SJSA1 (cell line): ENCODE measurements at regions not wholly inside any gene's neighbourhood (a gene's known extent, or its start where the extent isn't known, plus 50 kb on each side); places are given as distances from the start of the nearest gene placed in this dataset.
"Not testable (repeated sequence)": the region's sequence is repeated elsewhere in the genome, so short reads cannot be mapped to it uniquely, and the experiment has no call there.

Source experiments
- DNase-seq, 2 experiments: peaks; one replicate each; pipeline ENCODE4 v3.0.0-alpha.2; 2015 to 2020; ENCODE audit warnings: low spot score in 2 of 2, low read depth in 1 of 2
- H3K27ac ChIP-seq: fragments of 250-450 bp; sonication (Bioruptor Pico); 2 replicates; pipeline ENCODE4 v1.5.1; 2020; ENCODE audit warnings: mild to moderate bottlenecking, moderate library complexity
- H3K27me3 ChIP-seq: fragments of 250-450 bp; sonication (Bioruptor Pico); replicated peaks from 2 replicates; pipeline ENCODE4 v1.5.1; 2020; ENCODE audit warnings: mild to moderate bottlenecking, moderate library complexity
- H3K36me3 ChIP-seq: fragments of 250-450 bp; sonication (Bioruptor Pico); 2 replicates; pipeline ENCODE4 v1.5.1; 2020; ENCODE audit warnings: mild to moderate bottlenecking
- H3K4me1 ChIP-seq: fragments of 250-450 bp; sonication (Bioruptor Pico); replicated peaks from 2 replicates; pipeline ENCODE4 v1.6.1; 2021; ENCODE audit warnings: mild to moderate bottlenecking
- H3K4me3 ChIP-seq: fragments of 250-450 bp; sonication (Bioruptor Pico); 2 replicates; pipeline ENCODE4 v1.5.1; 2020; ENCODE audit warnings: mild to moderate bottlenecking
- H3K9me3 ChIP-seq: fragments of 250-450 bp; sonication (Bioruptor Pico); replicated peaks from 2 replicates; pipeline ENCODE4 v1.5.1; 2020; ENCODE audit warnings: mild to moderate bottlenecking

DNA sequence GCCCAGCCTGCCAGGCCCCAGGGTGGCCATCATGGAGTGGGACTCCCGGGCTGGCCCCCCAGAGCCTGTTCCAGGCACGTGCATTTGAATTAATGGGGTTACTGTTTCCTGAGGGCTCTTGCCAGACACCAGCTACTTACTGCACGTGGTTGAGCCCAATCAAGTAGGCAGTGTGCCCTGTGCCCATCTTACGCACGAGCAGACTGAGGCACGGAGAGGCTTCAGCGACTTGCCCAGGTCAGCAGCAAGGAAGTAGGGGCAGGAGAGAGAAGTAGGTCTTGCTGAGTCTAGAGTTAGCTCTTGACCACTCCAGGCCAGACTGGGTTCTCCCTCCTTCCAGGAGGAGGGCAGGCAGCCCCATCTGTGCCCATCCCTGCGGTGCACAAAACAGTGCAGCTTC lies 67.7 kb downstream of the DIO3 start:
- H3K27ac ChIP-seq, result no peak overlapping the region
- no peak for DNase-seq
- H3K4me1 ChIP-seq, result no peaks in the 10 kb centered on the region
- no peak overlapping the region for H3K4me3 ChIP-seq
- H3K36me3 ChIP-seq, result no peaks in the 10 kb centered on the region
- 0 out of 2 replicates have a peak, but pooled peaks cover 6% of the 10 kb centered on the region for H3K27me3 ChIP-seq
- no peaks in the 10 kb centered on the region for H3K9me3 ChIP-seq

DNA sequence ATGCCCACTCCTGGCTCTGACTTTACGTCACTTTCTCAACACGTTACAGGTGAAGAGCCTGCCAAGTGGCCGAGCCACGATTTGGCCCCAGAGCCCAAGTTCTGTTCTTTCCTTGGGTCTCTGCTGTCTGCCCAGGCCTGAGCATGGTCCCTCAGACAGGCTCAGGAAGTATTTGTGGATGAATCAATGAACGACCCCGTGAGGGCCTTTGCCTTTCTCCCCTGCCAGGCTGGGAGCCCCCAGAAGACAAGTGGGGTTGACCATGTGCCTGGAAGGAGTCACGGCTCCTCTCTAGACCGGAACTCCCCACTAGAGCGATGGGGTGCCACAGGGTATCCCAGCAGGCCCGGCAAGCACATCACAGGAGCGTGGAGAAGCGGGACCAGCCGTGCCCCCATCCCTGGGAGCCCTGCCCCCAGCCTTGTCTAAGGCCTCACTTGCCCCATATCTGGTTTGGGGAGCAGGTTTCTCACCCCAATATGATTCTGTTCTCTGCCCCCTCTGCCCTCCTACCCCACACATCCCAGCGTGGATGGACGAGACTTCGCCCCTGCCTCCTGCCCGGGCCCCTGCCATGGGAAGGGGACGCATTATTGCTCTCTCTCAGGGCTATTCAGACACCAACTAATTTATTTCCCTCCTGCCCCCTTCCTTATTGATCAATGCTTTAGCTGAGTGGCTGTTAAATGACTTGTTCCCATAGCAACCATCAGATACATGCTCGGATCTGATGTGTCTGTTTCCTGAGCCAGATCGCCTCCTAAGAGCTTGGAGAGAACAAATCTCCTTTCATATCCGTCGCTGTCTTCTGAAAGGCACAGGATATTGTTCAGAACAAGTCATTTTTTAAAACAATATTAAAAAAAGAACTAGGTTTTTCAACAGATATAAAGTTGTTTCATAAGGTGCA lies 69.0 kb downstream of the DIO3 start:
- no peak overlapping the region for H3K27ac ChIP-seq
- no peak for DNase-seq
- no peaks in the 10 kb centered on the region for H3K4me1 ChIP-seq

DNA sequence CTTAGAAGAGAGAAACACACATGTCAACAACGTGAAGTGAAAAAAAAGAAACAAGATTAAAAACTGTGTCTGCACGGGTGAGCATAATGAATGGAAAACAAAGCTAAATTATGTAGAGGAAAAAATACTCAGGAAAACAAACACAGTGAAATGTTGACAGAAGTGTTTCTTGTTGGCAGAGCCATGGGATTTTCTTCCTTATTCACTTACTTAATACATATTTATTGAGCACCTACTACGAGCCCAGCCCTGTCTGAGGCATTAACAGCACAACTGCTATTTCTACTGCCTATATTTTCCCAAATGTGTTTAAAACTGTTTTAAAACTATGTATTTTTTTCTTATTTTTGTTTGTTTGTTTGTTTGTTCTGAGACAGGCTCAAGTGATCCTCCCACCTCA lies 69.9 kb downstream of the DIO3 start:
- Histone ChIP-seq H3K27ac (no peak overlapping the region), H3K36me3 (no peaks in the 10 kb centered on the region), H3K9me3 (no peaks in the 10 kb centered on the region), H3K27me3 (0 out of 2 replicates have a peak, but pooled peaks cover 6% of the 10 kb centered on the region), H3K4me1 (no peaks in the 10 kb centered on the region), H3K4me3 (no peak overlapping the region)
- no peak for DNase-seq

More for the DNA sequence above, 69.0 kb downstream of the DIO3 start:
- Histone ChIP-seq H3K27me3 (0 out of 2 replicates have a peak, but pooled peaks cover 6% of the 10 kb centered on the region), H3K36me3 (no peaks in the 10 kb centered on the region), H3K4me3 (no peak overlapping the region), H3K9me3 (no peaks in the 10 kb centered on the region)

DNA sequence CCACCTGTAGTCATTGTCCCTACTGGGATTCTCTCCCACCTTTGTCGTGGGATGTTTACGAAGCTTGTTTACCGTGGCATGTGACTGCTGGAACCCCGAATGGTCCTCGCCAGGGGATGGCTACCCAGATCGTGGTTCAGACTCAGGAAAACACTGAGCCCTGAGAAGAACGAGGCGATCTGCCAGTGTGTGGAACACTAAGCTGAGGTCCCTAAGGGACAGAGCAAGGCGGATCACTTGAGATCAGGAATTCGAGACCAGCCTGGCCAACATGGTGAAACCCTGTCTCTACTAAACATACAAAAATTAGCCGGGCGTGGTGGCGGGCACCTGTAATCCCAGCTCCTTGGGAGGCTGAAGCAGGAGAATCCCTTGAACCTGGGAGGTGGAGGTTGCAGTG lies 70.7 kb downstream of the DIO3 start:
- not testable (repeated sequence) for H3K27ac ChIP-seq, H3K9me3 ChIP-seq

DNA sequence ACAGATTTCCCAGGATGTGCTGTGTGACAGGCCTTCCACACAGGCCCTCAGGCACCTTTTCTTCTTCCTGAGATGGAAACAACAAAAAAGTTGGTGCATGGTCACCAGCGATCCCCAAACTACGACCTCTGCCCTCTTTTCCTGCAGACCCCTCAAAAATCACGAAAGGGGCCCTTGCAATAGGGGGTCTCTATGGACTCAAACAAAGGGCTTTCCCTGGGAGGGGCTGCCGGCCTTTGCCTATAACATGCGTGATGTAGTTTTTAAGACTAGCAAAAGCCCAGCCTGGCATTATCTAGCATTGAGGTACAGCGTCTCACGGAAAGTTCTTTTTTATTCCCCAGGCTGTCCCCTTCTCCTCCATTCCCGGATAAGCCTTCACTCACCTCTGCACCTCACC lies 71.2 kb downstream of the DIO3 start:
- DNase-seq, result no peak
- Histone ChIP-seq H3K36me3 (no peaks in the 10 kb centered on the region), H3K27ac (no peak overlapping the region), H3K9me3 (no peaks in the 10 kb centered on the region), H3K4me1 (no peaks in the 10 kb centered on the region), H3K27me3 (0 out of 2 replicates have a peak, but pooled peaks cover 6% of the 10 kb centered on the region), H3K4me3 (no peak overlapping the region)

More for the DNA sequence above, 70.7 kb downstream of the DIO3 start:
- H3K36me3 ChIP-seq, H3K4me3 ChIP-seq, H3K4me1 ChIP-seq, DNase-seq, H3K27me3 ChIP-seq: not testable (repeated sequence)

DNA sequence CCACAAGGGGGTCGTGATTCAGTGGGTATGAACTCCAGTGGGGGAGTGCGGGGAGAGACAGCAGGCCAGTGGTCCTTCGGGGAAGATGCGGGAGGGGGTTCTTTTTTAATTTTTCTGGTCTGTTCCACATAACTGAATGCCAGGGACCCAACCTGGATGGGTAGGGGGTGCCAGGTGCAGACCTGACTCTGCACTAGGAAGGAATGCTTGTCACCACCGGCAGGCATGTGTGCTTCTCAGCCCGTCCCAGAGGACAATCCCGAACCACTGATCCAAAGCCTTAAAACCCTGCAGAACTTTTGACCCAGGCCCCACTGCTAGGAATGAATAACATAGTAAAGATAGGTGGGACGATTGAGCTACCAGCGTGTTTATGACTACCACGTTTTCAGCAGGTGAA lies 72.0 kb downstream of the DIO3 start:
- Histone ChIP-seq H3K27ac (no peak overlapping the region), H3K9me3 (no peaks in the 10 kb centered on the region), H3K4me1 (no peaks in the 10 kb centered on the region), H3K27me3 (0 out of 2 replicates have a peak, but pooled peaks cover 6% of the 10 kb centered on the region), H3K4me3 (no peak overlapping the region), H3K36me3 (no peaks in the 10 kb centered on the region)
- no peak for DNase-seq

DNA sequence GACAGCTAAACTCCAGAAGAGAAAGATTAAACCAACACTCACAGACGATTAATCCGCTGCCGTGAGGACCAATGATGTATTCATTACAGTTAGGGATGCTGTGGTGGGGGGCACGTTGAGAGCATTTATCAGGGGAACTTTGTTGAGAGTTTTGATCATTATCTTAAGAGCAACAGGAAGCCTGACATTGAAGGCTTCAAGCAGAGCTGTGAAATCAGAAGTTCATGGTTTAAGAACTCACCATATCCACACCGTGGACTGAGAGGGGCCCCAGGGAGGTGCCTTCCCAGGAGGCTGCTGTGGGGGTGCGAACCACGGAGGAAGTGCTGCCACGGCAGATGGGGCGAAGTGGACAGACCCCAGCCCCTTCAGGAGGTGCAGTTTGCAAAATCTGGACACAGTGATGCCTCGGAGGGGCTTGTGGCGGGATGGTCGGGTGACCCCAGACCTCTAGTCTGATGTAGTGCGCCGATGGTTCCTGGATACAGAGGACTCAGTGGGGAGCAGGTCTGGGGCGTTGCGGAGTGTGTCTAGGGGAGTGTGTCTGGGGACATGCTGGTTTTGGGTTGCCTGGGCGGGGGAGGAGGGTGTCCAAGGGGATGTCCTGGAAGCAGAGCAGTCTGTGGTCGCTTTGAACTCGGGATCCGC lies 73.0 kb downstream of the DIO3 start:
- 0 out of 2 replicates have a peak, but pooled peaks cover 6% of the 10 kb centered on the region for H3K27me3 ChIP-seq
- no peaks in the 10 kb centered on the region for H3K9me3 ChIP-seq
- no peaks in the 10 kb centered on the region for H3K36me3 ChIP-seq
- no peak overlapping the region for H3K27ac ChIP-seq
- no peak overlapping the region for H3K4me3 ChIP-seq
- no peak for DNase-seq
- no peaks in the 10 kb centered on the region for H3K4me1 ChIP-seq

DNA sequence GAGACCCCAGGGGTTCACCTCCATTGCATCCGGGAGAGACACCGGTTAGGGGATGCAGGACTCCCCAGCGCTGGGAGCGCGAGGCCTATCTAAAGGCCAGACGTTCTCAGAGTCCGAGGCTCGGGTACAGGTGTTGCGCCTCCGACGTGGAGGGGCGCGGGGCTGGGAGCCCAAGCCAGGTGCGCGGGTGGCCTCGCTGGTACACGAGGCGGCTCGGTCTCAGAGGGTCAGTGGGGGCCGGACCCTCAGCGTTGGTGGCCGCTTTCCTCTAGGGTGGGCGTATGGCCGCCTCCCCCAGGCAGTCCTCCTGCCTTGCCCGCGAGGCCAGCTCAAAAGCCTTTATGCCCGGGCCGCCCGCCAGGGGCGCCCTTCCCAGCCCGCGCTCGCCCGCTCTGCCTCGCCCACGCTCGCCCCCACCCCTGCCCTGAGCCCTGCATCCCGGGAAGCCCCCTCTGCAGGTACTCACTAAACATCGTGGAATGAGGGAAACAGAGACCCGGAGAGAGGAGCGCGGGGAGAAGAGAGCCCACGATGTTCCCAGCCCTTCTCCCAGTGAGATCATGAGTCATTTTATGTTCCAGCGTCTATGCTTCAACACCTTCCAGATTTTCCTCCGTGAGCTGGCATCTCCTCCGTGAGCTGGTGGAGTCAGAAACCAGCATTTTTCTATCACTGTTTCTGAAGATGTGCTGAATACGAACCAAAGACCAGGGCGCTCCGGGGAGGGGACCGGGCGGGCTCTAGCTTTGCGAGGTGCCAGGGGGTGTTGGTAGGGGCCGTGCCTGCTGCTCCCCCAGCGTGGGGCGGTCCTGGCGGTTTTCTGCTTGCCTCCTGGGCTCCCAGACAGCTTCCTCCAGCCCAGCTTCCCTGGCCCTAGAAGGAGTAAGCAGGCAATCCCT lies 73.8 kb downstream of the DIO3 start:
- DNase-seq, result no peak
- no peaks in the 10 kb centered on the region for H3K4me1 ChIP-seq
- H3K4me3 ChIP-seq, result no peak overlapping the region
- H3K9me3 ChIP-seq, result no peaks in the 10 kb centered on the region
- H3K27me3 ChIP-seq, result peaks cover 6% of the 10 kb centered on the region; the same call in 1 of the 2 replicates
- no peaks in the 10 kb centered on the region for H3K36me3 ChIP-seq
- H3K27ac ChIP-seq, result no peak overlapping the region

DNA sequence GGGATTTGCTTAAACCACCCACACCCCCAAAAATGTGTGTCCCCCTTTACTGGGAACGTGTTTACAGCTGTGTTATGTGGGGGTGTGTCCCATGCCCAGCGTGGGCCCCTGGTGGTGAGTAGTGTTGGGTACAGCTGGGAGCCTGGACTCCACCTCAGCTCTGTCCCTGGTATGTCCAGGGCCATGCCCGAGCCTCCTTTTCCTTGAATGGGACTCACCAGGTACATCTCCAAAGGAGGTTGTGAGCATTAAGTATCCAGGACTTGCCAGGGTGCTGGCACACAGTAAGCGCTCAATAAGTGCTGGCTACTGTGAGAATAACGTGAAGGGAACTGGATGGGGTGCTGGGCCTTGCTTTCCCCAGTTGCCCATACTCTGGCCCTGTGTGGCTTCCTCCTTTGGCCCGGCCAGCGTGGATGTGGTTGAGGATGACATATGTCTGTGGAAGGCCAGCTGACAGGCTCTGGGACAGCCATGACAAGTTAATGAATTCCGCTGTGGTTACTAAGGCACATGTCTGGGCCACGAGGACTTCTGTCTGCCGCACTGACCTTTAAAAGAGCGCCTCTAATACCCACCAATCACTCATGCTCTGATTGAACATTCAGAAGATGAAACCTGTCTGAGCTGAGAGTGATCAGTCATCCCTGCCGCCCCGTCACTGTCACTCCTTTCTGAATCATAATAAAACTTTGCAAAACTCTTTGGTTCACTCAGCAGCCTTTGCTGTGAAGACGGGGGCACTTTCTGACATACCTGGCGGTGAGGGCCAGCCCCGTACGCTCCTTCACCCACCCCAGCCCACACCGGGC lies 74.7 kb downstream of the DIO3 start:
- no peaks in the 10 kb centered on the region for H3K36me3 ChIP-seq
- DNase-seq, result no peak
- no peaks in the 10 kb centered on the region for H3K9me3 ChIP-seq
- H3K27ac ChIP-seq, result no peak overlapping the region
- H3K27me3 ChIP-seq, result peaks cover 5% of the 10 kb centered on the region; the same call in 1 of the 2 replicates
- no peaks in the 10 kb centered on the region for H3K4me1 ChIP-seq
- no peak overlapping the region for H3K4me3 ChIP-seq

DNA sequence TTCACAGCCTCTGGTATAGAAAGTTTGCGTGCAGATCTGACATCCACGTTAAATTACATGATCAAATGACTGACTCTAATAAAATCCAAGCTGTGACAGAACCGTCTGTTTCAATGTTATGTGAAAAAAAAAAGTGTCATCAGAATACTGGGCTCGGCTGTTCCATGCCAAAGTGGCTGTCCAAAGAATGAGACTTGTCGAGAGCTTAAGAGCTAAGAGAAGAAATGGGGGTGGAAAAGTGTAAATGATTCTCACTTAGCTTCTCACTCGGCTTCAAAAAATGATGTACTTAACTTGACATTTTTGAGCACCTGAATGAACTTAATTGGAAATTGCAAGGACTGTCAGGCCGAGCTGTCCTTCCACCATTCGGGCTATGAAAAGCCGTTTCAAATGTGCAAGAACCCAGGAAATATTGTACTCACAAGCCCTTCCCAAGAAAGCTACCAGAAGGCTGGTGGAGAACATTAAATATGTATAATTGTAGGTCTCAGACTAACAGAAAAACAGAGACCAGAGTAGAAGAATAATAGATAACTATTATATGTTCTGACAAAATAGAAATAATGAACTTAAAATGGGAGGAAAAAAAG lies 78.0 kb downstream of the DIO3 start:
- no peak for DNase-seq
- Histone ChIP-seq H3K4me3 (no peak overlapping the region), H3K27me3 (peaks cover 3% of the 10 kb centered on the region; the same call in 1 of the 2 replicates), H3K9me3 (no peaks in the 10 kb centered on the region), H3K36me3 (no peaks in the 10 kb centered on the region), H3K4me1 (no peaks in the 10 kb centered on the region), H3K27ac (no peak overlapping the region)

DNA sequence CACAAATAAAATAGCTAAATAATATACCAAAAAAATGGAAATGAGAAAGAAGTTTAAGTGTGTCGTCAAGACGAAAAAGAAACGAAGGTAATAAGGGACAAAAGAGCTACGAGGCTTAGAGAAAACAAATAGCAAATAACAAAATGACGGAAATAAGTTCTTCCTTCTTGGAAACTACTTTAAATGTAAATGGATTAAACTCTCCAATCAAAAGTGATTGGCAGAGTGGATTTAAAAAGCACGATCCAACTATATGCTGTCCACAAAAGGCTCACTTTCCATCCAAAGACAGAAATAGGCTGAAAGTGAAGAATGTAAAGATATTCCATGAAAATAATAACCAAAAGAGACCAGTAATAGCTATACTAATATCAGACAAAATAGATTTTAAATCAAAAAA lies 82.4 kb downstream of the DIO3 start:
- no peaks in the 10 kb centered on the region for H3K36me3 ChIP-seq
- peaks cover 3% of the 10 kb centered on the region; the same call in 1 of the 2 replicates for H3K27me3 ChIP-seq
- H3K4me3 ChIP-seq, result no peak overlapping the region
- H3K4me1 ChIP-seq, result no peaks in the 10 kb centered on the region
- no peak for DNase-seq
- no peaks in the 10 kb centered on the region for H3K9me3 ChIP-seq
- no peak overlapping the region for H3K27ac ChIP-seq

DNA sequence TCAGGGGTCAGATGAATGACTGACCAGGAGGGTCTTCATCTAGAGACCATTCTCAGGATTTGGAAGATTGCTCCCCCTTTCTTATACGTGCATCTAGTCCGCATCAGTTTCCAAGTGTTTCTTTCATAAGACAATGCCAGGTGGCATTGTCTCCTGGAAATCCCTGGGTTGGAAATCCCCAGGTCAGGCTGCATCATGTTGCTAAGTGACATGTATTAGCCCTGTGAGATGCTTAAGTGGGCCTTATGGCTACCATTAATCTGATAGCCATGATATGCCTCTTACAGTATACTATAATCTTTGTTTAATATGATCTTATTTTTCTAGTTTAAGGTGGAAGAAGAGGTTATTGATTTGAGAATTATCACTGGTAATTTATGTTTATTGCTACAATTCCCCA lies 92.8 kb downstream of the DIO3 start:
- Histone ChIP-seq H3K9me3 (no peaks in the 10 kb centered on the region), H3K4me3 (no peak overlapping the region), H3K27me3 (no peaks in the 10 kb centered on the region), H3K36me3 (no peaks in the 10 kb centered on the region), H3K27ac (no peak overlapping the region), H3K4me1 (no peaks in the 10 kb centered on the region)
- no peak for DNase-seq
